Activated naive CD4-positive, alpha-beta T cell treated with anti-CD3 and anti-CD28 coated beads for 36 hours (primary cell): ENCODE measurements at regions not wholly inside any gene's neighbourhood (a gene's known extent, or its start where the extent isn't known, plus 50 kb on each side); places are given as distances from the start of the nearest gene placed in this dataset.
"Not testable (repeated sequence)": the region's sequence is repeated elsewhere in the genome, so short reads cannot be mapped to it uniquely, and the experiment has no call there.

Experiments
- CTCF ChIA-PET: fragments of 350-600 bp; sonication (Branson Sonifier 250); formaldehyde crosslinking; loops from one replicate; lab custom pipeline; 2021; ENCODE audit warnings: antibody characterized with exemption; lab: Charles Lee
- DNase-seq: peaks from one replicate; pipeline ENCODE4 v3.0.0-alpha.2; 2020
- H3K27ac Mint-ChIP-seq: one replicate; pipeline ENCODE4 v1.8.0; 2021; ENCODE audit warnings: mild to moderate bottlenecking, mixed read lengths
- H3K27me3 Mint-ChIP-seq: one replicate; pipeline ENCODE4 v1.8.0; 2021; ENCODE audit warnings: low read depth, mixed read lengths
- H3K36me3 Mint-ChIP-seq: one replicate; pipeline ENCODE4 v1.8.0; 2021; ENCODE audit warnings: low read depth, mixed read lengths
- H3K4me1 Mint-ChIP-seq: one replicate; pipeline ENCODE4 v1.8.0; 2021; ENCODE audit warnings: low read depth, mixed read lengths
- H3K4me3 Mint-ChIP-seq: one replicate; pipeline ENCODE4 v1.8.0; 2021; ENCODE audit warnings: mild to moderate bottlenecking, moderate library complexity, mixed read lengths
- H3K9me3 Mint-ChIP-seq: one replicate; pipeline ENCODE4 v1.8.0; 2021; ENCODE audit warnings: mixed read lengths
- intact Hi-C: fragments of 100-400 bp; cut with micrococcal nuclease; formaldehyde crosslinking; loops from one replicate; pipeline ENCODE4 v1.15.1; 2023

DNA sequence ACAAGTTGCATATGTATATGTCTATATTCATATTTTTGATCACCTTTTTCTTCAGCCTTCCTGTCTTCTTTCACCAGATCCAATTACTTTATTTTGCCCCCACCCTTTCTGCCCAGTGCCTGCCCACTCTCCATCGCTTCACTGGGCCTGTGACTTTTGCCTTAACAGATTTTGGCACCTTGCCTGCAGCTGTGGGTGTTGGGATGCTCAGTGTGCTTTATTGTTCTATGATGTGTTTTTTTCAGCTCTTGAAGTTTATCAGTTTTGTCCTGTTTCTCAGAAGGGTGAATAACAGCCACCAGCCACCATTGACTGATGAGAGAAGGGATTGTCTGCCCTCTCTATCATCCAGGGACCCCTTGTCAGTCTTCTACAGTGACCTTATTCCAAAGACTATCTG, 77.2 kb upstream of the GALNT7 start:
- H3K36me3 Mint-ChIP-seq = no peaks in the 10 kb centered on the region
- H3K27me3 Mint-ChIP-seq = peaks cover 8% of the 10 kb centered on the region
- H3K27ac Mint-ChIP-seq = no peak overlapping the region
- intact Hi-C loops = no loop called here
- no peaks in the 10 kb centered on the region for H3K4me1 Mint-ChIP-seq
- no peak overlapping the region for H3K4me3 Mint-ChIP-seq
- CTCF ChIA-PET = no interaction called here
- DNase-seq = no peak
- no peaks in the 10 kb centered on the region for H3K9me3 Mint-ChIP-seq

GRCh38 chr4:173091958-173092357, 76.7 kb upstream of the GALNT7 start:
- DNase-seq = no peak
- Mint-ChIP-seq H3K36me3 (no peaks in the 10 kb centered on the region), H3K4me3 (no peak overlapping the region), H3K27me3 (peaks cover 8% of the 10 kb centered on the region), H3K4me1 (no peaks in the 10 kb centered on the region), H3K27ac (no peak overlapping the region), H3K9me3 (no peaks in the 10 kb centered on the region)
- intact Hi-C loops = no loop called here
- CTCF ChIA-PET = no interaction called here

DNA sequence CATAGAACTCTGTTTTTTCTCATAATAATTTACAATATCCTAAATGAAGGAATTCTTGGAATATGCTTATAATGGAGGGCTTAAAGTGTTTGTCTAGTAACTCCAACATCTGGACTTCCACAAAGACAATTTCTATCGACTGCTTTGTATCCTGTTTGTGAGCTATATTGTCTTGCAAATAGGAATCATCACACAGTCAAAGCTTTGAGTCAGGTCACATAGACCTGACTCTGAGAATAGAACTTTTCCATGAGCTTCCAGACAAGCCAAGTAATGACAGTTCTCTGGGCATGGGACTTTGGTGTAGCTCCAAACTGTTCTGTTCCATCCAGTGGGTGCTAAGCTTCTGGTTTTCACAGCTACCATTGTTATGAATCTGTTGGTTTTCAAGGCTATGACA, 75.2 kb upstream of the GALNT7 start:
- Mint-ChIP-seq H3K4me3 (no peak overlapping the region), H3K4me1 (no peaks in the 10 kb centered on the region), H3K27ac (no peak overlapping the region), H3K9me3 (no peaks in the 10 kb centered on the region), H3K36me3 (no peaks in the 10 kb centered on the region), H3K27me3 (peaks cover 4% of the 10 kb centered on the region)
- DNase-seq = no peak
- CTCF ChIA-PET = no interaction called here
- intact Hi-C loops = no loop called here

DNA sequence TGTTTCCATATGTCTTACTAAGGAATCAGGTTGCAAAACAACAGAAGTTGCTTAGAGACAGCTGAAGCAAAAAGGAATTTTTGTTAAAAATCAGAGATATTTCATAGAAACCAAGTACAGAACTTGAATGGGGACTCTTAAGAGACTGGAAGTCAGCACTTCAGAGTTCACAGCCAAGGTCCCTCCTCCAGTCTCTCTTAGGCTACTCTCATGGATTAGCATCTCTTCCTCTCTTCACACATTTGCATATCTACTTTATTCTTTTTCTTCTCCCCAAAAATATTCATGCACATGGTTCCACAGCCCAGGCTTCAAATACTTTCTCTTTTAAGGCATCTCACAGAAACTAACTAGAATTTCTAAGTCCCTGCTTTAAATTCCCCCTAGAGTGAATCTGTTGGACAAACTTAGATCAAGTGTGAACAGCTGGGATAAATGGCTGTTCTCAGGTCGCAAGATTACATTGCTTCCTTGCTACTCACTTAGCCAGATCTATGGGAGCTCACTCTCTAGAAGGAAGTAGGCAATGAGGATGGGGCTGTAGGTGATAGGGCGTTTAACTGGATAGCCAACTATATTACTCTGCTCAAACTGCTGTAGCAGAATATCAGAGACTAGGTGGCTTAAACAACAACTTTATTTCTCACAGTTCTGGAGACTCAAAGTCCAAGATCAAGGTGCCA, 73.7 kb upstream of the GALNT7 start:
- Mint-ChIP-seq H3K4me3 (no peak overlapping the region), H3K27ac (no peak overlapping the region), H3K27me3 (no peaks in the 10 kb centered on the region), H3K36me3 (no peaks in the 10 kb centered on the region), H3K4me1 (no peaks in the 10 kb centered on the region), H3K9me3 (no peaks in the 10 kb centered on the region)
- CTCF ChIA-PET = no interaction called here
- no peak for DNase-seq
- intact Hi-C loops = no loop called here

DNA sequence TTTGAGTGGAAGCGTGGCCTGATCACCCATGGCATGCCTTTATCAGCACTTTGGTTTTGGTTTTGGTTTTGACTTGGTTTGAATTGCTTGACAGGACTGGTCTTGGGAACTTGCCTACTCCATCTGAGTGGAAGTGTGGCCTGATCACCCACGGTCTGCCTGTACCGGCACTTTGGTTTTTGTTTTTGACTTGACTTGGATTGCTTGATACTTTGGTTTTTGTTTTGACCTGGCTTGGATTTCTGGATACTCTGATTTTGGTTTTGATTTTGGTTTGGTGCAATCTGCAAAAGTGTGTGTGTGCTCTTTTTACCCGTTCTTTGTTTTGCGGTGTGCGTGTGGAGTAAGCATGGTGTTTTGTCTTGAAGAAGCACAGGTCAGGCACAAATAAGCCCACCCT, 69.2 kb upstream of the GALNT7 start:
- DNase-seq, H3K4me3 Mint-ChIP-seq, H3K36me3 Mint-ChIP-seq, H3K4me1 Mint-ChIP-seq, H3K27ac Mint-ChIP-seq, H3K27me3 Mint-ChIP-seq, CTCF ChIA-PET, H3K9me3 Mint-ChIP-seq, intact Hi-C loops: not testable (repeated sequence)

DNA sequence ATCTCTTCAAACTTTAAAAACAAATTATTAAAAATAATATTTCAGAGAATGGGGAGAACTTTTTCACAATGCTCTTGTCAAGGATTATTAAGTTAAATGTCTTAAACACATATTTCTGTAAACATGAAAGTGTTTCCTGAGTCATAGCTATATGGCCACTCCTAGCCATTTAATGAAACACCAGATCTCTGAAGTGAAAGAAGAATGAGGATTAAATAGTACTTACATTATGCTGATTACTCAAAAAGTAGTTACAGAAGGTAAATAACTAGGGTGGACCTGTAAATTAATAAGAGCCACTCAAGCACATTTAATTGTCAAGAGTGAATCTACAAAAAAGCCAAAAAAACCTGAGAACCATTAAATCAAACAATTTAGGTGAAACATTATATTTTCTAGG, 57.6 kb upstream of the GALNT7 start:
- intact Hi-C loops = no loop called here
- no peak for DNase-seq
- Mint-ChIP-seq H3K9me3 (peaks cover 3% of the 10 kb centered on the region), H3K36me3 (no peaks in the 10 kb centered on the region), H3K4me3 (no peak overlapping the region), H3K27me3 (no peaks in the 10 kb centered on the region), H3K27ac (no peak overlapping the region), H3K4me1 (no peaks in the 10 kb centered on the region)
- CTCF ChIA-PET = no interaction called here

- H3K4me3 Mint-ChIP-seq, intact Hi-C loops, H3K27me3 Mint-ChIP-seq, H3K36me3 Mint-ChIP-seq, H3K27ac Mint-ChIP-seq, CTCF ChIA-PET, H3K9me3 Mint-ChIP-seq: not testable (repeated sequence)
- H3K4me1 Mint-ChIP-seq = peaks cover 11% of the 10 kb centered on the region
- DNase-seq = peak; percentile 23
Measured at GRCh38 chr4:173117430-173117829, 51.2 kb upstream of the GALNT7 start.
